Mesenchymal stem cell (in vitro differentiated cells and primary cell): ENCODE measurements at regions not wholly inside any gene's neighbourhood (a gene's known extent, or its start where the extent isn't known, plus 50 kb on each side); places are given as distances from the start of the nearest gene placed in this dataset.

Source experiments
- DNase-seq: peaks from one replicate; pipeline ENCODE4 v3.0.0-alpha.2; 2013
- H2AFZ ChIP-seq: one replicate; pipeline ENCODE4 v1.6.1; 2013; ENCODE audit warnings: low read depth, mild to moderate bottlenecking, control low read depth, inconsistent platforms, low read length, moderate library complexity
- H2AK5ac ChIP-seq: 2 replicates; pipeline ENCODE4 v1.6.1; 2013; ENCODE audit warnings: low read length, moderate library complexity, mild to moderate bottlenecking, inconsistent platforms; ENCODE audit not compliant: severe bottlenecking
- H2BK120ac ChIP-seq: one replicate; pipeline ENCODE4 v1.6.1; 2013; ENCODE audit warnings: low read depth, mild to moderate bottlenecking, inconsistent platforms, low read length, moderate library complexity
- H2BK12ac ChIP-seq, 2 experiments: one replicate each; pipeline ENCODE4 v1.6.1; 2013; ENCODE audit warnings: inconsistent platforms in 2 of 2, low read length in 2 of 2, mild to moderate bottlenecking in 2 of 2, moderate library complexity in 2 of 2, control low read depth in 1 of 2
- H2BK15ac ChIP-seq: one replicate; pipeline ENCODE4 v1.6.1; 2013; ENCODE audit warnings: mild to moderate bottlenecking, low read depth, inconsistent platforms; ENCODE audit not compliant: poor library complexity, severe bottlenecking
- H2BK5ac ChIP-seq: 2 replicates; pipeline ENCODE4 v1.6.1; 2013; ENCODE audit warnings: low read depth, mild to moderate bottlenecking, low read length, control low read depth, inconsistent platforms; ENCODE audit not compliant: poor library complexity, severe bottlenecking
- H3K14ac ChIP-seq, 2 experiments: one replicate each; pipeline ENCODE4 v1.6.1; 2013; ENCODE audit warnings: inconsistent platforms in 2 of 2, low read length in 2 of 2, control low read depth in 1 of 2, mild to moderate bottlenecking in 1 of 2, moderate library complexity in 1 of 2
- H3K18ac ChIP-seq, 2 experiments: one replicate each; pipeline ENCODE4 v1.6.1; 2013; ENCODE audit warnings: inconsistent platforms in 2 of 2, low read length in 2 of 2, control low read depth in 1 of 2, low read depth in 1 of 2, mild to moderate bottlenecking in 1 of 2
- H3K23ac ChIP-seq, 2 experiments: one replicate each; pipeline ENCODE4 v1.6.1; 2013; ENCODE audit warnings: inconsistent platforms in 2 of 2, low read length in 2 of 2, mild to moderate bottlenecking in 2 of 2, moderate library complexity in 2 of 2, control low read depth in 1 of 2
- H3K27ac ChIP-seq: 2 replicates; pipeline ENCODE4 v1.5.1; 2013; ENCODE audit warnings: mild to moderate bottlenecking, moderate library complexity, low read length, control low read depth, inconsistent platforms; ENCODE audit not compliant: poor library complexity, severe bottlenecking
- H3K27me3 ChIP-seq, 2 experiments: 2 replicates each; pipeline versions ENCODE4 v1.6.1 to v1.7.0; 2013; ENCODE audit warnings: low read length in 2 of 2, mild to moderate bottlenecking in 2 of 2, moderate library complexity in 2 of 2, control low read depth in 1 of 2, inconsistent platforms in 1 of 2; ENCODE audit not compliant: control insufficient read depth in 1 of 2, insufficient read depth in 1 of 2
- H3K36me3 ChIP-seq, 2 experiments: 2 replicates each; pipeline versions ENCODE4 v1.6.1 to v1.7.0; 2013; ENCODE audit warnings: low read length in 2 of 2, control low read depth in 1 of 2, inconsistent platforms in 1 of 2, low read depth in 1 of 2, mild to moderate bottlenecking in 1 of 2; ENCODE audit not compliant: insufficient read depth in 2 of 2, control insufficient read depth in 1 of 2
- H3K4ac ChIP-seq, 2 experiments: one replicate each; pipeline ENCODE4 v1.6.1; 2013; ENCODE audit warnings: inconsistent platforms in 2 of 2, low read length in 2 of 2, mild to moderate bottlenecking in 2 of 2, moderate library complexity in 2 of 2, control low read depth in 1 of 2, low read depth in 1 of 2
- H3K4me1 ChIP-seq: 2 replicates; pipeline ENCODE4 v1.6.1; 2013; ENCODE audit warnings: low read depth, low read length, control low read depth; ENCODE audit not compliant: control insufficient read depth, insufficient read depth
- H3K4me2 ChIP-seq: 2 replicates; pipeline ENCODE4 v1.6.1; 2013; ENCODE audit warnings: low read length, mild to moderate bottlenecking, inconsistent platforms; ENCODE audit not compliant: poor library complexity, severe bottlenecking
- H3K4me3 ChIP-seq, 2 experiments: 2 replicates each; pipeline versions ENCODE4 v1.5.1 to v1.7.0; 2013; ENCODE audit warnings: low read length in 2 of 2, mild to moderate bottlenecking in 2 of 2, control low read depth in 1 of 2, low read depth in 1 of 2; ENCODE audit not compliant: insufficient read depth in 1 of 2
- H3K79me1 ChIP-seq: replicated peaks from 2 replicates; pipeline ENCODE4 v1.6.1; 2013; ENCODE audit warnings: mild to moderate bottlenecking, control low read depth, low read length, inconsistent platforms; ENCODE audit not compliant: poor library complexity, severe bottlenecking
- H3K9ac ChIP-seq: 2 replicates; pipeline ENCODE4 v1.7.0; 2013; ENCODE audit warnings: mild to moderate bottlenecking, low read length, moderate library complexity
- H3K9me3 ChIP-seq: 2 replicates; pipeline ENCODE4 v1.7.0; 2013; ENCODE audit warnings: mild to moderate bottlenecking, low read length; ENCODE audit not compliant: control insufficient read depth
- H4K8ac ChIP-seq: one replicate; pipeline ENCODE4 v1.6.1; 2013; ENCODE audit warnings: inconsistent platforms, mild to moderate bottlenecking, low read length, moderate library complexity
- H4K91ac ChIP-seq: one replicate; pipeline ENCODE4 v1.6.1; 2013; ENCODE audit warnings: mild to moderate bottlenecking, low read length, inconsistent platforms
- WGBS: methylation state at CpG from one replicate; pipeline ENCODE4 v1.1.7; 2013; ENCODE audit warnings: mixed read lengths; 5-methylcytosine and 5-hydroxymethylcytosine counted together

DNA sequence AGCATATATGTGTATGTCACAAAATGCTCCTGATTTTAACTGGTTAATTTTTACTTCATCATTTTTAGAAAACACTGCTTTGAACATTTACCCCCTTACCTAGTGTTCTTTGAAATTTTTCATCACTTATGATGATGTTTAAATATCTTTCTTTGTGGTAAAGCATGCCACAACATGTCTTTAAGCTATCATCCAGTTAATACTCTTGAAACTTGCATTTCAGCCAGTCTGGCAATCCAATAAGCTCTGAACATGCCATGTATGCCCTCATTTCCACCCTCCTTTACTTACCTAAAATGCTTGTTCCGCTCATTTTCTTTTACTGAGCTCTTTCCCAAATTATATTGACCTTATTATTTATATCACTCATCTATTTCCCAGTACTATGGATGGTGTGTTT is 581.2 kb downstream of the RAPGEF2 start:
- H2AFZ ChIP-seq = no peak overlapping the region
- H3K79me1 ChIP-seq = no peaks in the 10 kb centered on the region
- no peak overlapping the region for H3K4ac ChIP-seq
- H3K9ac ChIP-seq = no peak overlapping the region
- H3K4me2 ChIP-seq = no peak overlapping the region
- no peak overlapping the region for H2BK15ac ChIP-seq
- H3K18ac ChIP-seq = no peak overlapping the region
- H2BK5ac ChIP-seq = no peak overlapping the region
- no peak overlapping the region for H3K23ac ChIP-seq
- no peak overlapping the region for H2AK5ac ChIP-seq
- H2BK12ac ChIP-seq = no peak overlapping the region
- H3K9me3 ChIP-seq = peaks cover 10% of the 10 kb centered on the region
- no peak overlapping the region for H3K4me3 ChIP-seq
- no peak overlapping the region for H3K27ac ChIP-seq
- H4K8ac ChIP-seq = no peak overlapping the region
- WGBS = no CpG with 5 or more reads among the region's 1 CpG
- H3K36me3 ChIP-seq = no peaks in the 10 kb centered on the region
- H3K4me1 ChIP-seq = peaks cover 2% of the 10 kb centered on the region
- DNase-seq = no peak
- no peak overlapping the region for H4K91ac ChIP-seq
- no peak overlapping the region for H2BK120ac ChIP-seq
- no peaks in the 10 kb centered on the region for H3K27me3 ChIP-seq
- H3K14ac ChIP-seq = no peak overlapping the region

DNA sequence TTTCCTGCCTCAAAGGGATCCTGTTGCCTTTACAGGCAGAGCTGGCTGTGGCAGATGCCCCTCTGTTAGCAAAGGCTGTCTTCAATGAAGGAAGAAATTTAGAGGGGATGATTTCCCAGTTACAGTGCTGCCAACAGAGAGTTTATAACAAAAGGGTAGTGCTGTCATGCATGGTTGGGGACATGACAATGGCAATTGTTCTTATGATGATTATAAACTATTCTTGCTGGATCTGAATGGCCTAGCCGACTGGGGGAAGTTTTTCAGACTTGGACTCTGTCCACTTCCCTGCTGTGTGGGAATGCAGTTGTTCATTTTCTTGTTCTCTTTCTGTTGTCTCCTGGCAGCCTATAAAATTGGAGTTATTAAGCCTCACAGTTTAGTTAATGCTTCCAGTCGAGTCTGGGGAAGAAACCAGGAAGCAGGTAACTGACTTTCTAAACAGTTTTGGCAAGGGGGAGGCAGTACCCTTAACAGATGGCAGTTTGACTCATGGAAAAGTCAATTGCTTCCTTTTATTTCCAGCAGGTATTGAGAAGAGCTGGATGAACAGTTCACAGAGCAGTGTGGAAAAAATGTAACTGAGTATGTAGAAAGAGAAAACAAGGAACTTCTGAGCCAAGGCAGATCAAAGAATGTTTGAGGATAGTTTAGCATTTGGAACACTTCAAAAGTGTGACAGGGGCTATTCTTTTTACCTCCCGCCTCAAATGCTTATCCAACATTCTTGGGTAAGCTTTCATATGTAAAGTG is 582.6 kb downstream of the RAPGEF2 start:
- H2AK5ac ChIP-seq = no peak overlapping the region
- peaks cover 21% of the 10 kb centered on the region for H3K9me3 ChIP-seq
- no peak overlapping the region for H3K9ac ChIP-seq
- 31% methylated on average over 2 of the region's 3 CpGs for WGBS
- no peak overlapping the region for H4K8ac ChIP-seq
- H3K4ac ChIP-seq = no peak overlapping the region
- H3K27me3 ChIP-seq = no peaks in the 10 kb centered on the region
- H3K4me1 ChIP-seq = peaks cover 2% of the 10 kb centered on the region
- H2BK12ac ChIP-seq = no peak overlapping the region
- no peak overlapping the region for H3K14ac ChIP-seq
- H3K4me2 ChIP-seq = no peak overlapping the region
- no peaks in the 10 kb centered on the region for H3K79me1 ChIP-seq
- H2BK15ac ChIP-seq = no peak overlapping the region
- no peak overlapping the region for H3K23ac ChIP-seq
- H3K36me3 ChIP-seq = no peaks in the 10 kb centered on the region
- no peak overlapping the region for H2AFZ ChIP-seq
- H2BK5ac ChIP-seq = no peak overlapping the region
- H2BK120ac ChIP-seq = no peak overlapping the region
- peak overlapping the region in 1 of 2 experiments; percentile 43 for H3K18ac ChIP-seq
- peak overlapping the region; percentile 63 for H3K27ac ChIP-seq
- no peak overlapping the region for H4K91ac ChIP-seq
- peak; percentile 18 for DNase-seq
- H3K4me3 ChIP-seq = no peak overlapping the region

- H4K8ac ChIP-seq = no peak overlapping the region
- H2BK15ac ChIP-seq = no peak overlapping the region
- H3K27ac ChIP-seq = no peak overlapping the region
- no peaks in the 10 kb centered on the region for H3K79me1 ChIP-seq
- H2AFZ ChIP-seq = no peak overlapping the region
- DNase-seq = no peak
- no peak overlapping the region for H3K4ac ChIP-seq
- H3K4me3 ChIP-seq = no peak overlapping the region
- no peak overlapping the region for H3K23ac ChIP-seq
- H3K9ac ChIP-seq = no peak overlapping the region
- no peak overlapping the region for H2BK5ac ChIP-seq
- H3K14ac ChIP-seq = no peak overlapping the region
- H3K9me3 ChIP-seq = peaks cover 36% of the 10 kb centered on the region
- no peak overlapping the region for H2AK5ac ChIP-seq
- H2BK12ac ChIP-seq = no peak overlapping the region
- H3K4me2 ChIP-seq = no peak overlapping the region
- no peaks in the 10 kb centered on the region for H3K27me3 ChIP-seq
- no peak overlapping the region for H2BK120ac ChIP-seq
- H3K36me3 ChIP-seq = no peaks in the 10 kb centered on the region
- H4K91ac ChIP-seq = no peak overlapping the region
- no peak overlapping the region for H3K18ac ChIP-seq
- H3K4me1 ChIP-seq = peaks cover 2% of the 10 kb centered on the region
Observed at GRCh38 chr4:159689526-159689925, 586.6 kb downstream of the RAPGEF2 start.

- H3K23ac ChIP-seq = no peak overlapping the region
- H2BK12ac ChIP-seq = peak overlapping the region in 1 of 2 experiments; percentile 93
- H3K9ac ChIP-seq = no peak overlapping the region
- no peak overlapping the region for H2BK15ac ChIP-seq
- peaks cover 4% of the 10 kb centered on the region for H3K4me1 ChIP-seq
- H2AK5ac ChIP-seq = no peak overlapping the region
- H3K4me2 ChIP-seq = no peak overlapping the region
- peaks cover 30% of the 10 kb centered on the region for H3K9me3 ChIP-seq
- peak overlapping the region; percentile 61 for H3K27ac ChIP-seq
- DNase-seq = peak; percentile 22
- no peak overlapping the region for H2BK5ac ChIP-seq
- no peak overlapping the region for H3K4me3 ChIP-seq
- 85% methylated on average over 6 of the region's 6 CpGs for WGBS
- no peak overlapping the region for H3K4ac ChIP-seq
- H3K14ac ChIP-seq = no peak overlapping the region
- H4K91ac ChIP-seq = peak overlapping the region; percentile 89
- H2AFZ ChIP-seq = no peak overlapping the region
- no peaks in the 10 kb centered on the region for H3K79me1 ChIP-seq
- H2BK120ac ChIP-seq = no peak overlapping the region
- peak overlapping the region; percentile 52 to 94 for H3K18ac ChIP-seq
- H3K27me3 ChIP-seq = no peaks in the 10 kb centered on the region
- H3K36me3 ChIP-seq = no peaks in the 10 kb centered on the region
- H4K8ac ChIP-seq = peak overlapping the region; percentile 45
Observed at GRCh38 chr4:159697322-159698283, 594.7 kb downstream of the RAPGEF2 start.
